Hepatic stellate cell (primary cell): ENCODE measurements at regions not wholly inside any gene's neighbourhood (a gene's known extent, or its start where the extent isn't known, plus 50 kb on each side); places are given as distances from the start of the nearest gene placed in this dataset.

Source experiments
- DNase-seq: peaks from one replicate; pipeline ENCODE4 v3.0.0; 2011; ENCODE audit warnings: low spot score

DNA sequence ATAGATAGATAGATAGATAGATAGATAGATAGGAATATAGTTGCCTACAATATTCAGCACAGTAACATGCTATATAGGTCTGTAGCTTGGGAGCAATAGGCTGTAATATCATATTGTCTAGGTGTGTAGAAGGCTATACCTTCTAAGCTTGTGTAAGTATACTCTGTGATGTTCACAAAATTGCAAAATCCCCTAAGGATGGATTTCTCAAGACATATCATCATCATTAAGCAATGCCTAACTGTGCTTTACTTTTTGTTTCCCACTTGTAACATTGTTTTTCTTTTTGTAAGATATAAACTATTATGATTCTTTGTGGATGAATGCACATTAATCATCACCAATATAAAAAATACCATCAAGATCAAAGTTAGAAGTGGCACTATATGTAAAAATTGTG is 1905.6 kb downstream of the NCAM2 start:
- DNase-seq: no peak

DNA sequence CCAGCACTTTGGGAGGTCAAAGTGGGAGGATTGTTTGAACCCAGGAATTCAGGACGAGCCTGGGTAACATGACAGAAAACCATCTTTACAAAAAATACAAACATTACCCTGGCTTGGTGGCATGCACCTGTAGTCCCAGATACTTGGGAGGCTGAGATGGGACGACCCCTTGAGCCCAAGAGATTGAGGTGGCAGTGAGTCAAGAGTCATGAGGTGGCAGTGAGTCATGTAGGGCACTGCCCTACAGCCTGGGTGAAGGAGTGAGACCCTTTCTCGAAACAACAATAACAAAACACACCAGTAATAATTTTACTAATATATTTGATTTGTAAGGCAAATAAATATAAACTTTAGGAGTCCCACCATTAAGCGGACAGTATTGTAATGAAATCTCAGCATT is 1906.2 kb downstream of the NCAM2 start:
- no peak for DNase-seq

DNA sequence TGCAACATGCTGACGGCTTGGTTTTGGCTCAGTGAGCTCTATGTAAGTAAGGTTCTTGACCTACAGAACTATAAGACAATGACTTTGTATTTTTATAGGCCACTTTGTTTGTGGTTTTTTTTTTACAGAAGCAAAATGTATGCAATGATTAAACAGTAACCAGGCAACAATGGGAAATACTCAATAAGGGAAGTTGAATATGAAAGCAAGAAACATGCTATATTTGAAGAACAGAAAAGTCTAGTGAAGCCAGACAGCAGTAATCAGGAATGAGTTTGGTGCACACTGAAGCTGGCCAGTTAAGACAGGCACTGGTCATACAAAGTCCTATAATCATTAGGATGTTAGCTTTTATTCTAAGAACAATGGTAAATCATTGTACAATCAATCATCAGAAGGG is 1926.8 kb downstream of the NCAM2 start:
- no peak for DNase-seq

DNA sequence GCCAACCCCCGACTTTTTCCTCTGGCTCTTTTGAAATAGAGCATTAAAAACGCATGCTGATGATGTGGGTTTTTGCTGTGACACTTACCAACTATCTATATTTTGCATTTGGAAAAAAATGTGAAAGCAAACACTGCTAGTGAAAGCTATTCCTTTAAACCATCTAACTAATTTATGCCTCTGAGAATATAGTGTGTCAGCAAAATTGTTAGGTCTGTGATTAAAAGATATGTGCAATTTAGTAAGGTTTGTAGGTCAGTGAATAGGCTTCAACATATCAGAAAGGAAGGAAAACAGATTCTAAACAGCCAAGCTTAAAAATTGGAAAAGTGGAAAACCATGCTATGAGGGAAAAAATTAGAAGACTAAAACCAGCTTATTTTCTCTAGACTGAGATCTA is 1929.3 kb downstream of the NCAM2 start:
- no peak for DNase-seq

DNA sequence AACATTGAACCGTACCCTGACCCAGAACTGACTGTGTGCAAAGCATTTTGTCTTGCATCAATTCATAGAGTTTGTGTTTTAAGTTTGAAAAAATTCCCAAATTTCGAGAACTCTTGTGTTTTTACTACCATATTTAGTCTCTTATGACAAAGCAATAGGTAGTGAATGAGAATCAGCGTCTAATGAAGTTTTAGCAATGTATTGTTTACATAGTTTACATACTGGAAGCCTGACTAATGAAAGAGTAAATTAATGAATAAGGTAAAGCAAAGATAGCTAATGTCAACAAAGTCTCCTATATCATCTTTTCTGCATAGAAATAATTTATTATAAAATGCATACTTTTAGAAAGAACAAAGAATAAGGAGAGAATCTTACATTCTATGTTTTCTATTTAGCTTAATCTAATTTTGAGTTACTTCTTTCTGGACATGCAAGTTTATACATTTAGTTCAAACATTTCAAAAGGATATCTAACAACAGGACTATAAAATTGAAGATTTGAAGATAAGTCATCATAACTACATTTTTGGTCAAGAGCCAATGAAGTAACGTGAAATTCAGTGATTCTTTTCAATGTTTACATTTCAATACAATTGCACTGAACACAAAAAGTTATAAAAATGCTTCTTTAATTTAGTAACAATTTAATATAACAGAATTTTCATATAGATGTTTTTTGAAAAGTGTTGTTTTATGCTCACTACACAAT is 1943.7 kb downstream of the NCAM2 start:
- DNase-seq: no peak

DNA sequence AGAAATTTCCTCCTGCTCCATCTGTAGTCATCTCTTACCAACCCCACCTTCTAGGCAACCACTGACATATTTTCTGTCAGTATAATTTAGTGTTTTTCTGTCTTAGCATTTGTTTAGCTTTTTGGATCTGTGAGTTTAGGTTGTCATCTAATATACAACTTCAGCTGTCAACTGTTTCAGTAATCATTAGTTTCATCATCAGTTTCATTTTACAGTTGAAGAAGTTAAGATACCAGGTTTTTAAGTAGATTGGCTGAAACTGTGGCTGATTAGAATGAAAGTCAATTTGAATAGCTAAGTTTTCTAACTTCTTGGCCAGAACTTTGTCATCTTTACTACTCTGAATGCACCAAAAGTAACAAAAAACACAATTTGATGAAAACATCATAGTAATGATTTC is 1957.3 kb downstream of the NCAM2 start:
- no peak for DNase-seq

DNA sequence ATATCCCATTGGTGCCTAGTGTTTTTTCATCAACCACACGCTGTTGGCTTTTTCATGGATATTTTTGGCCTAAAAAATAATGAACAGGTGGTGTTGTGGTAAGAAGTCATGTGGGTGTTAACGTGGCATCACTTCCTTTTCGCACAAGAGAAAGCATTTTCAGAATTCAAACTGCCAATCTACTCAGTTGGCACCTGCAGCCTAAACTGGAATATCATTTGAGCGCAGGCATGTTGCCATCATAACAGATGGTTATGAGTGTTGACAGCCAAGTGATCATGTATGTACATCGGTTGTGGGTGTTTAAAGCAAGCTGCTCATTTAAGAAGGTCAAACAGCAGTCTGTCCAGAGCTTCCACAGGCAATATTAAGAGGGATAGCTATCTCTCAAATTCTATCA is 1963.0 kb downstream of the NCAM2 start:
- DNase-seq: no peak

DNA sequence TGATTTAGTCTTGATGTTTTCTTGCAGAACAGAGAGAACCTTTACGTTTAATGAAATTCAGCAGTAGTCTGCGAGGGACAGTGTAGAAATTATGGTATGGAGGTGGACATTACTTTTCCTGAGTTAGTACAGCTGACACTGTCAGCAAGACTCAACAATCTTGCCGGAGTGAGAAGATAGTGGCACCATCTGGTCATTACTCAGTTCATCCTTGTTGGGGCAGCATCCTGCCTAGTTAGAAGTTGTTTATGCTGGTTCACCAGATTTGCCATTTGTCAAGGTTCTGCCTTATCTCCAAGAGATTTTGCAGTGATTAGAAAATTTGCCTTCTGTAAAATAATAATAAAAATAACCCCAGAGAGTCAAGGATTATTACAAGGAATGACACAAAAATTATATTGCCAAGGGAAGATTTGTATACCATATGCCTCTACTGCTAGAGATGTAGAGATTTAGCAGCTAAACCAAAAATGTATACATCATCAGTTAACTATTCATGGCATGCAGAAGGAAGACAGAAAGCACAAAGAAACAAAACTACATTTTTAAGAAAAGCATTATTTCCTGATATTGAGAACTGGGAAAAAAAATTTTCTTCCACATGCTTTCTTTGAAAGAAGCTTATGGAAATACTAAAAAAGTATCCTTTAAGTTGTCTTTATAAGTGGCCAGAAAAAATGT is 1967.4 kb downstream of the NCAM2 start:
- no peak for DNase-seq

DNA sequence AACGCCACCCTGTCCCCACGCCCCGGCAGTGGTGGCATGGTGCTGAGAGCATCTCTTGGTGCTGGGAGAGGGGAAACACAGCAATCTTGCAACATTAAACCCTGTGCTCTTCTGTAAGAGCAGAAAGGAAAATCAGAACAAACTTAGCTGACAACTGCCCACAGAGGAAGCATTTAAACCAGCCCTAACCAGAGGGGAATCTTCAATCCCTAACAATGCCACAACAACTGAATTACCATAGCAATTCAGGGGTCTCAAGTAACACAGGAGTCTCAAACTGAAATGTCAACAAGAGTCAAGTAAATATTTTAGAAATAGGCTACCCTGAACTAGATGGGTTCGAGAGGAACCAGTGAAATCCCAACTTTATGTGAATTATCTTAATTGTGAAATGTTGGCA is 1983.6 kb downstream of the NCAM2 start:
- no peak for DNase-seq

DNA sequence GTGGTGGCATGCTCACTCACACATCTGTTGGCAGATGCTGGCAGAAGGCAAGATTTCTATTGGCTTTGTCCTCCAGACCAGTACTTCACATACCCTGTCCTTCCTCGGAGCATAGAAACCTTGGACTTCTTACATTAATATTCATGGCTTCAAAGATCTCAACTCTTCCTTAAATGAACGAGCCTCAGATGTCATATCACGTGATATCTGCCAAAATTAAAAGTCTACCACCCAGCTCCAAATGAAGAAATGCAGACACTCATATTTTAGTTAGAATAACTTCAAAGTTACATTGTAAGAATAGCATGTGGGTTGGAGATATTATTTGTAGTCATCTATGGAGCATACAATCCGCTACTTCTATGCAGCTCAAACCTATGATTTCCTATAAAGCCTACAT is 1994.9 kb downstream of the NCAM2 start:
- DNase-seq: no peak

DNA sequence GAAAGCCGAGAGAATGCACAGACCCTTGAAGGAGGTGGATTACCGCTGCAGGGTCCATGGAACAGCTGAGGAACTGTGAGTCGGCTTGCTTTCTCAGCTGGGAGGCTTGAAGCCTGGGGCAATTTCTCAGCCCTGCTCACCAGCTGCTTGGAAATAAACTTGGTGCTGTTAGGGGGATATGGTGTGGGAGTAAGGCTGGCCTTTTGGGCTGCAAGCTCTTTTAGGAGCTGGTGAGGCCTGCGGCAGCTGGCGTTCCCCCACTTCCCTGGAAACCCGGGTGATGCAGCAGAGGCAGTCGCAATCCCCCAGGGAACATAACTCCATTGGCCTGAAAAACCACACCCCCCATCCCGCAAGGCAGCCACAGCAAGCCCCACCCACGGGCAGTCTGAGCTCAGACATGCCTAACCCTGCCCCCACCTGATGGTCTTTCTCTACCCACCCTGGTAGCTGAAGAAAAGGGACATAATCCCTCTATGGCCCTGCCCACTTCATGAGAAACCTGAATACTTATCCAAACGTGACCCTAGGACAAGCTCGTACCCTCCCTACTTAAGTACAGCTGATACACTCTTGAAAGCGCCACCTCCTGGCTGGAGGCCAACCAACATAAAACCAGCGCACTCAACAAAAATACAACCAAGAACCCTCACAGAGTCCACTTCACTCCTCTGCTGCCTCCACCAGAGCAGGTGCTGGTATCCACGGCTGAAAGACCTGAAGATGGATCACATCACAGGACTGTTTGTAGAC is 1995.8 kb downstream of the NCAM2 start:
- DNase-seq: no peak

DNA sequence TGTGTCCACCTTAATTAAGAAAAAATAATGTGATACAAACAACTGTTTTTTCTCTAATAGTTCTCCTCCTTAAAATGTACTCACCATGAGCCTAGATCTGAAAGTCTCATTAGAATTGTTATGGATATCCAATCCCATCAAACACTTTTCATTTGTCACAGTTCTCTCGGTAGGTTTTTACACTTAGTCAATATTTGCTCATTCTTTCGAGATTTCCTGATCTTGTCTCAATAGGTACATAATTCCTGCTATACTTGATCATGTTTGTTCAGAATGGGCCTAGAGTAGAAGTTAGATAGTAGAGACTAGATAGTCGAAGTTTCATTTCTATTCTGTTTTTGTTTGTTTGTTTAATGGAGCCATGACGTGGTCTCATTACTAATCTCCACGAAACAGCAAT is 2005.7 kb downstream of the NCAM2 start:
- no peak for DNase-seq

DNA sequence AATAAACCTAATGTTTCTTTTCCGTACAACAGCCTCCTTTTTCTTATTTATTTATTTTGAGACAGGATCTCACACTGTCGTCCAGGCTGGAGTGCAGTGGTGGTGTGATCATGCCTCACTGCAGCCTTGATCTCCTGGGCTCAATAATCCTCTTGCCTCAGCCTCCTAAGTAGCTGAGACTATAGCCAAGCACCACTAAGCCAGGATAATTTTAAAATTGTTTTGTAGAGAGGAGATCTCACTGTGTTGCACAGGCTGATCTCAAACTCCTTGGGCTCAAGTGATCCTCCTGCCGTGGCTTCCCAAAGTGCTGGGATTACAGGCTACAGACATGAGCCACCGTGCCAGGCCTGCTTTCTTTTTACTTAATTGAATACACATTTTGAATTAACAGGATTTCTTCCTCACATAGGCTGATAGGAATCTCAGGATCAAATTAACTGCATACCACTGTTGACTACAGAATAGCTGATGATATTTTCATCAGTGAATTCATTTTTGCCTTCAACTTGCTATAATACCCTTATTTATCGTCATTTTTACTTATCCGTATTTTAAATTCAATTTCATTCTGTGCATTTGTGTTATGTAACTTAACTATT is 2010.5 kb downstream of the NCAM2 start:
- DNase-seq: no peak

DNA sequence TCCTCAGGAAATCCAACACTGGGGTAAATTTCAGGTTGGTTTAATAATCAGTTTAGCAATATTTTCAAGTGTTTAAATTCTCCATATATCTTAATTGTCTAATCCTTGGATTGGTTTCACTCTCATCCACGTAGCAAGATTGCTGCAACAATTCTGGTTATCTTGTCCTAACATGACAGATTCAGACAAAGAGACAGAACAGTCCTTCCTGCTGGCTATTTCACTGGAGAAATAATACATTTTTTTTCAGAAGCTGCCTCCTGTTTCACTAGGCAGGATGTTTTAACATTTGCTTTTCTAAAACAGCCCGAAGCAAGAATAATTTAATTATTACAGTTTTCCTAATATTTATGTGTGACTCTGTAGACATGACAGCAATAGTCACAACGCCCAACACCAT is 2011.2 kb downstream of the NCAM2 start:
- no peak for DNase-seq

DNA sequence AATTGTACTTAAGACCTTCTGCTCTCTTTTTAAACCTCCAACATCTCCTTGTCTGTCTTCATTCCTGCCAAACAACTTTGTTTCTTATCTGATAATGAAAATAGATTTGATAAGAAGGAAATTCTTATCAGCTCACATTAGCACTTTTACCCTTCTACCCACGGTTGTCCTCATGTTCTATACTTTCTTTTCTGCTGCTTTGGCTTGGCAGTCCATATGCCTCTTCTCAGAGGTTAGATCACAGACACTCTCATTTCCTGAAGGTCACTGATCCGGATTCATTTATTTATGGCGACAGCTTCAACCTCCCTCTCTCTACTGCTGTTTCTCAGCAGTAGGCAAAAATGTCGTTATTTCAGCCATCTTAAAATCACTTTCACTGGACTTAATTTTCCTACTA is 2015.8 kb downstream of the NCAM2 start:
- no peak for DNase-seq

DNA sequence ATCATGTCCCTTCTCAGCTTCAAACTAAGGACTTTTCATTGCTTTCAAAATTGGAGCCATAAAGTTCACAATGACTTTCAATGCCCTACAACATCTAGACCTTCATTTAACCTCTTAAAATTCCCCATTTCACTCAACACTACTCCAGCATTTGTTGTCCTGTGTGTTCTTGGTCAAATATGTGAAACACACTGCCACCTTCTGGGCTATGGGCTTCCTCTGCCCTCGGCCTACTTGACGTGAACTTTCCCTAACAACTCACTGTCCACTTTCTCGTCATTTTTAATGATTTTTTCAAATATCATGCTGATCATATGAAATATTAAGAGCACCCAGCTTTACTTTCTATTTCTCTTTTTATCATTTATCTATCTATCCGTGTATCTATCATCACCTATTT is 2018.4 kb downstream of the NCAM2 start:
- DNase-seq: no peak

DNA sequence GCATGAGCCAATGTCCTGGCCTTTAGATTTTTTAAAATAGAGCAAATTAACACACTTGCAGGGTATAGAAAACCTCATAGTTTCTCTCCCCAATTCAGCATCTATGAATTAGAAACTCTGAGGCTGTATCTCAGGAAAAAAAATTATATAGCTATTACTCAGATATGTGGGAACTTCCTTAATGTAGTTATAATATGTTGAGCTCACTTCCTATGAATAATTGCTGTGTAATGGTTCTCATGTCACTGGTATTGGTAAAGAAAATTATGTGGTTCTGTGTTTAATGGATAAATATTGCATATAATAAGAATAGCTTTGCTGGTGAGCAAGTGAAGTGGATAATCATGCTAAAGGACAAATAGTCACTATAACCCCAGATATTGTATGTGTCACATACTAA is 2019.8 kb downstream of the NCAM2 start:
- DNase-seq: no peak

DNA sequence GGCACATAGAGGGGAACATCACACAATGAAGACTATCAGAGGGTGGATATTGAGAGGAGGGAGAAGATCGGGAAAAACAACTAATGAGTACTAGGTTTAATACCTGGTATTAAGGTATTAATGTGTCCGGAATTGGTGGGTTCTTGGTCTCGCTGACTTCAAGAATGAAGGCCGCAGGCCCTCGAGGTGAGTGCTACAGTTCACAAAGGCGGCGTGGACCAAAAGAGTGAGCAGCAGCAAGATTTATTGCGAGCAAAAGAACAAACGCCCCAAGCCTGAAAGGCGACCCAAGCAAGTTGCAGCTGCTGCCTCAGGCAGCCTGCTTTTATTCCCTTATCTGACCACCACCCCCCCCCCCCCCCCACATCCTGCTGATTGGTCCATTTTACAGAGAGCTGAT is 2022.8 kb downstream of the NCAM2 start:
- DNase-seq: no peak

DNA sequence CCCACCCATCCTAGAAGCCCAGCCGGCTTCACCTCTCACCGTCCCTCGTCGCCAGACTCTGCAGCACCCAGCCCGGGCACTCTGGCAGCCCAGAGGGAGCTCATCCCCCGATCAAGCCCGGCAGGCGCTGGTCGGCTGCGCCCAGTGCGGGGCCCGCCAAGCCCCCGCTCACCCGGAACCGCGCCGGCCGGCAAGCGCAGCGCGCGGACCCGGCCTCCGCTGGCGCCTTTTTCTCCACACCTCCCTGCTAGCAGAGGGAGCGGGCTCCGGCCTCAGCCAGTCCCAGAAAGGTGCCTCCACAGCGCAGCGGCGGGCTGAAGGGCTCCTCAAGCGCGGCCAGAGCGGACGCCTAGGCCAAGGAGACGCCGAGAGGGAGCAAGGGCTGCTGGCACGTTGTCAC is 2023.3 kb downstream of the NCAM2 start:
- DNase-seq: no peak

DNA sequence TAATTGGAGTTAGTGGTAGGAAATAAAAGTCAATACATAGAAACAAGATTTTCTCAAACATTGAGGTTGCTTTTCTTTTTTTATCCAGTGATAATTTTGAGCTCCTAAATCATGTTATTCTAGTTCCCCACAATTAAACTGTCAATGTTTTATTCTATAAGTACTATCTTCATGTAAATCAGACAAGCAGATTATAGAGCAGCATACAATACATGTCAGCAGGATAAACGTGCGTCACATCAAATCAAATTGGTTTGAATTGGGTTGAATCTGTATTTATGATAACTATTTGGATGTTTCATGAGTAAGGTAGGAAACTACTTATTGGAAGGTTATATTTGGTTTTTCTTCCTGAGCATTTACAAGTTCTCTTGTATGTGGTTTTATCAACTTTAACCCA is 2028.7 kb downstream of the NCAM2 start:
- no peak for DNase-seq

DNA sequence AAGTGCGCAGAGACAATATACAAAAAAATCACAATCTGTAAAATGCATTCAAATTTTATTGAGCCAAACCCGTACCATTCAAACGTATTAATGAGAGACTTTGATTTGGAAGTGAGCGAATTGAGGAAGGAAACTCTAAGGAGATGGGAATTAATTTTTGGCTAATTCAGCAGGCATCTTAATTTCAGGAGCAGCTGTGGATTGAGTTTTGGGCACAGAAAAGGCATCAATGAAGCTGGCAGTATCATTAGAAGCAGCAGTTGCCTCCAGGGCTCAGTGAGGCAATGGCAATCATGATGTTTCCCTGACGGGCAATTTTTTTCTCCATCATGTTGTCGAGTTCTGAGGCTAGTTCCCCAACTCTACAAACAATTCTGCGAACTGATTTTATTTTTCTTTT is 2041.6 kb downstream of the NCAM2 start:
- DNase-seq: no peak

DNA sequence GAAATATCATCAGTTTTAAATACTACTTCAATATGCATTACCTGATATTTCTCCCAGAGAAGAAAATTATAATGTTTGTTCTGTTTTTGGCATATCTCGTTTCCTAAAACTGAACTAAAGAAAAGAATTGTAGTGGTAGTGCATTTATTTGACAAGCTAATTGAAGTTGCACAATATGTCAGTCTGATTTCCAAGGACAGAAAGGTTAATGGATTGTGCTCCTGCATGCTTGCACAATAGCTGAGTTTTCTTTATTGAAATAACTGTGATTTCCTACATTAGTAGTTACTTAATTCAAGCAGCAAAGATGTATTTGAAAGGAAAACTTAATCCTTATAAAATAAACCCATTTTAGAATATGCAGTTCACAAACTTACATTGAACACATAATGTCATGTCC is 2047.7 kb downstream of the NCAM2 start:
- DNase-seq: no peak

DNA sequence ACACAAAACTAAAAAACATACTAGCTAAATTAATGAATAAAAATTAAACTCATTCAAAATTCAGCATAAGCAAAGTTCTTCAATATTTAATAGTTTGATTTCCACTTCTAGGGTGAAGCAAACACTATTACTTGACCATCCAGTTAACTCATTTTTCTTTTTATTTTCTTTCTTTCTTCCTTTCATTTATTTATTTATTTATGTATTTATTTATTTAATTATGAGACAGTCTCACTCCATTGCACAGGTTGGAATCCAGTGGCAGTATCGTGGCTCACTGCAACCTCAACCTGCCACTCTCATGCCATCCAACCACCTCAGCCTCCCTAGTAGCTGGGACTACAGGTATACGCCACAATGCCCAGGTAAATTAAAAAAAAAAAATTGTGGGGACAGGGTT is 2069.5 kb downstream of the NCAM2 start:
- no peak for DNase-seq
